Peyer's patch (tissue), 4 donors: ENCODE measurements at regions not wholly inside any gene's neighbourhood (a gene's known extent, or its start where the extent isn't known, plus 50 kb on each side); places are given as distances from the start of the nearest gene placed in this dataset.

ENCODE experiments used
- POLR2A ChIP-seq, 2 donors: fragments of 450-650 bp; IDR thresholded peaks; one replicate each; pipeline ENCODE4 v1.5.1; 2017; ENCODE audit warnings: antibody characterized with exemption in 2 of 2, mild to moderate bottlenecking in 2 of 2, moderate library complexity in 2 of 2
- TF ChIP-seq, protein P1 (sequence below), 6 experiments: fragments of 450-650 bp in 4 of 6; fragments of 200-600 bp in 2 of 6; sonication (generic) in 1 of 6; IDR thresholded peaks; one replicate each; pipeline ENCODE4 v1.5.1; 2017 to 2019; ENCODE audit warnings: antibody characterized with exemption in 6 of 6, mild to moderate bottlenecking in 3 of 6, moderate library complexity in 1 of 6

DNA sequence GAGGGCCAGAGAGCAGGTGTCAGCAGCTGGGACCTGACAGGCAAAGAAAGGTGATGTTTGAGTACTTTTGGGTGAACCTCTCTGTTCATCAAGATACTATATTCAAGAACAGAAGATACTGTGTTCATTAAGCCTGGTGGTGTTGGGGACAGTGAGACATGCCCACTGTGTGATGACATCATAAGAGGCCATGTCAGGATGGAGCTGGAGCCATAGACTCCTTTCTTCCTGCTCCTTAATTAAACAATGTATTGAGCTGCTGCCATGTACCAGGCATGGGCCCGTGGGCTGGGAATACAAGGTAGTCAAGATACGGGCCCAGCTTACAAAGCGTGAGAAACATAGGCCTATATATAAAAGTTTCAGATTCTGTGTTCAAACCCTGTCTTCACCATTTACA lies 435.4 kb downstream of the RPS6KC1 start:
- TF ChIP-seq, protein P1, sequence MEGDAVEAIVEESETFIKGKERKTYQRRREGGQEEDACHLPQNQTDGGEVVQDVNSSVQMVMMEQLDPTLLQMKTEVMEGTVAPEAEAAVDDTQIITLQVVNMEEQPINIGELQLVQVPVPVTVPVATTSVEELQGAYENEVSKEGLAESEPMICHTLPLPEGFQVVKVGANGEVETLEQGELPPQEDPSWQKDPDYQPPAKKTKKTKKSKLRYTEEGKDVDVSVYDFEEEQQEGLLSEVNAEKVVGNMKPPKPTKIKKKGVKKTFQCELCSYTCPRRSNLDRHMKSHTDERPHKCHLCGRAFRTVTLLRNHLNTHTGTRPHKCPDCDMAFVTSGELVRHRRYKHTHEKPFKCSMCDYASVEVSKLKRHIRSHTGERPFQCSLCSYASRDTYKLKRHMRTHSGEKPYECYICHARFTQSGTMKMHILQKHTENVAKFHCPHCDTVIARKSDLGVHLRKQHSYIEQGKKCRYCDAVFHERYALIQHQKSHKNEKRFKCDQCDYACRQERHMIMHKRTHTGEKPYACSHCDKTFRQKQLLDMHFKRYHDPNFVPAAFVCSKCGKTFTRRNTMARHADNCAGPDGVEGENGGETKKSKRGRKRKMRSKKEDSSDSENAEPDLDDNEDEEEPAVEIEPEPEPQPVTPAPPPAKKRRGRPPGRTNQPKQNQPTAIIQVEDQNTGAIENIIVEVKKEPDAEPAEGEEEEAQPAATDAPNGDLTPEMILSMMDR (IDR thresholded peaks at IDR 0.05), result no peak
- TF ChIP-seq POLR2A (IDR thresholded peaks at IDR 0.05), result no peak
